HUDEP-2 (cell line): ENCODE measurements at regions not wholly inside any gene's neighbourhood (a gene's known extent, or its start where the extent isn't known, plus 50 kb on each side); places are given as distances from the start of the nearest gene placed in this dataset.

Source experiments
- DNase-seq, 76 experiments: peaks; one replicate each; lab custom pipeline; 2025; ENCODE audit not compliant: unreplicated experiment in 76 of 76; lab: John Stamatoyannopoulos, UW

DNA sequence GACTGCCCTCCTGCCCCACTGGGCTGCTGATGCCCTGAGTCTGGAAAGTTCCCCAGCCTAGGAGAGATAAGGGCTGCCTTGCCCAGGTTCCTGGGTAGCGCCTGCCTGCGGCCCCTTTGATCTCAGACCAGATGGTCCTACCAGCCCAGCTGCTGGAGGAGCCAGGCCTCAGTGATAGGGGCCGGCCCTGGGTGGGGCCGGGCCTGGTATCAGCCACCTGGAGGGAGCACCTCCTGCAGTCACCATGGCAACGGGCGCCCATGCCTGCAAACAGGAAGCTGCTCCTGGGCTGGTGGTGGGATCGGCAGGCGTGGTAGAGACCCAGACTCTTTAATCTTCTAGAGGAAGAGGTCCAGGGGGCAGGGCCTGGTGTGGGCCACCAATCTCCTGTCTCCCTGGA is 119.7 kb upstream of the WNT4 start:
- DNase-seq: no peak

DNA sequence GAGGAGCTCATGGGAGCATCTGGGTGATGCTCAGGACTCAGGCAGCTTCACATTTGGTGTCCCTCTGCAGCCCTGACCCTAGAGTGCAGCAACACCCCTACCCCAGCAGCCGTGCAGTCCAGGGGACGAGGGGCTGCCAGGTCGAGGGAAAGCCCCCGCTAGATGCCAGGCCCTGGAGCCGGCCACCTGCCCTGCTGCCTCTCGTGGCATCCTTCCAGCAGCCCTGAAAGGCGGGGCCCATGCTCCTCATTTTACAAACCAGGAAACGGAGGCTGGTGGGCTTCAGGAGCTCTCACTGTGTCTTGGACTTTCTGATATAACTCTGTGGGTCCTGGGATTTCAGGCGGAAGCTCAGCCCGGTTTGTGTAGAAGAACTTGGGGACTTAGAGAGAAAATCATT is 120.5 kb upstream of the WNT4 start:
- DNase-seq: no peak

- no peak for DNase-seq
Measured at GRCh38 chr1:22264464-22265341, 121.8 kb upstream of the WNT4 start.

DNA sequence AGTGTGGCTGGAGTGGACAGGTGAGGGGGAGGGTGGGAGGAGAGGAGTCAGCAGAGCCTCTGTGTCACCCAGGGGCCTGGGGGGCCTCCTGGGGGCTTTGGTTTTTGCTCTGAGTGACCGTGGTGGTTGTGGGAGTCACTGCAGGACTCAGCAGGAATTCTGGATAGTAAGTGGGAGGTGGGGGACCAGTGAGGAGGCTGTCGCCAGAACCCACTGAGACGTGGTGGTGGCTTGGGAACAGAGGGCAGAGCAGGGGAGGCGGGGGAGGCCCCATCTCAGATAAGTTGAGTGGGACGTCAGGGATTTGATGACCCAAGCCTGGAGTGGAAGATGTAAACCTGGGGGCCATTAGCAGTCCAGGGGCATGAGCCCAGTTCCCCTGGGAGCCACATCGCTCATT is 123.2 kb upstream of the WNT4 start:
- DNase-seq: no peak

DNA sequence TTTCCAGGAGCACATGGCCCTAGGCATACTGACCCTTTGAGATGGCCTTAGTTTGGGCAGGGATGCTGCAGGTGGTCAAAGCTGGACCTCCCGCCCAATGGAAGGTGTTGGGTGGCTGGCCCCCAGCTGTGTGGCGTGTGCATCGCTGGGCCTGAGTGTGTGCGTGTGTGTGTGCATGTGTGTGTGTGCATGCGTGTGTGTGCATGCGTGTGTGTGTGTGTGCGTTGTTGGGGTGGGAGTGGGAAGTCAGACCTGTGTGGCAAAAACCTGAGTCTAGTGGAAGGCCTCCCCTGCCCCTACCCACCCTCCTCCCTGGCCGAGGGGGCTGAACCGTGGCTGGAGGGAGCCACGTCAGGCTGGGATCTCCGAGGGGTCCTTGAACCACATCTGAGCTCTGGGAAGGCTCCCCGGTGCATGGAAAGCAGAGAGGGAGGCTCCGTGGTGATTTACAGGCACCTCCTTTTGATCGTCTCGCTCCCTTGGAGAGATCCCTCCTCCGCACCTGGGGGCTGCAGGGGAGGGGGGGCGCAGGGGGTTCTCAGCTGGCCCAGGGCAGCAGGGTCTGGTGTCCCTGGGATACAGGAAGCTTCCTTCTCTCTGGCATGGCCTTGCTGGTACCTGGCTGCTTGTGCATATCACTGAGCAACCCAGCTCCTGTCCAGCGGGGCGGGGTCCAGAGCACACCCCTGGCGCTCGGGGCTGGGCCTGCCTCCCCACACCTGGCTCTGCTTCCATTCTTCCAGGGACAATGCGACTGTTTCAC is 124.7 kb upstream of the WNT4 start:
- no peak for DNase-seq

DNA sequence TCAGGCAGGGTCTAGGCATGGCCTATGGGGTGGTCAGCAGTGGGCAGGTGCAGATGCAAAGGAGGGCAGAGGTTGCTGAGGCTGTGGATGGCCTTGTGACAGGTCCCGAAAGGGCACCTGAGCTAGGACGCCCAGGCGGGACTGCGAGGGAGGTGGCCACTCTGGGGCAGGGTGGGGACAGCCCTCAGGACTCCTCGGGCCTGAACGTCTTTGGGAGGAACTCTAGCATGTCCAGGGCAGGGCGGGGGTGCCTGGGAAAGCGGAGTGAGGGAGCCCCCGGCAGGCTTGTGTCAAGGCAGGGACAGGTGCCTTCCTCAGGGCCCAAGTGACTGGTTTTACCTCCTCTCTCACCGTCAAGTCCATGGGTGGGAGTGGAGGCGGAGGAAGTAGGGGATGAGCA is 125.4 kb upstream of the WNT4 start:
- DNase-seq: no peak

- no peak for DNase-seq
Measured at GRCh38 chr1:22271847-22272801, 129.2 kb upstream of the WNT4 start.

DNA sequence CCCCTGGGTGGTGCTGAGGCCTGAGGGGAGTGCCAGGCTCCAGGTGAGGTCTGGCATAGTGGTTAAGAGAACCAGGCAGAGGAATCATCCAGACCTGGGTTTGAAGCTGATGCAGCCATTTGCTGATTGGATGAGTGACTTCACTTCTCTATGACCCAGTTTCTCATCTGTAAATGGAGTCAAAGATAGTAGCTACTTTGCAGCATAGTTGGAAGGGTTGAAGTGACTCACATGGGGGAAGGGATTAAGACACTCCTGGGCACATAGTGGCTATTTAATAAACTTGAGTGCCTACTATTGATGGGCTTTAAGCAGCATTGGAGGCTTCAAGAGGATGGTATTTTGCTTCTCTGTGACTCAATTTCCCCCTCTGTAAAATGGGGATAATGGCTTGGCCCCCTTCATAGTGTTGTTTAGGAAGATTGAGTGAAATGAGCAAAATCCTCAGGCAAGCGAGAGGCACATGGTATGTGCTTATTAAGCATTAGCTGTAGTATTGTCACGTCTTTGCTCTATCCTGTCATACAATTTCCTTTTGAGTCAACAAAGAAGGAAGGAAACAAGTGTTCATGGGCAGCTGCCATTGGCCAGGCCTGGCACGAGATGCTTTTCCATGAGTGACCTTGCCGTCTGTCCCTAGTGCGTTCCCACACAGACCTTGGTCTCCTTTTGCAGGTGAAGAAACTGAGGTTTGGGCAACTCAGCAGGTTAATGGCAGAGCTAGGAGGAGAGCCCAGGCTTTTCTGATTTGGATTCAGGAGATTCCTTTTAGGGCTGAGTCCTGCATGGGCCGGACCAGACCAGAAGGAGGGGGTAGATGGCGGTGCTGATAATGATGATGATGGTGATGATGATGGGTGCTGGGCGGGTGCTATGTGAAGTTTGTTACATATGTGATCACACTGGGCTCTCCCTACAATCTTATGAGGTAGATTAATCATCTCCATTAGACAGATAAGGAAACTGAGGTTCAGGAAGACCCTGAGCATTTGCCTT is 131.1 kb upstream of the WNT4 start:
- DNase-seq: no peak

GRCh38 chr1:22275167-22275566 is 132.3 kb upstream of the WNT4 start:
- DNase-seq: no peak

- DNase-seq: peak in 28 of 76 experiments; percentile 4 to 54 (median 16)
Measured at GRCh38 chr1:22275626-22276395, 132.9 kb upstream of the WNT4 start.

DNA sequence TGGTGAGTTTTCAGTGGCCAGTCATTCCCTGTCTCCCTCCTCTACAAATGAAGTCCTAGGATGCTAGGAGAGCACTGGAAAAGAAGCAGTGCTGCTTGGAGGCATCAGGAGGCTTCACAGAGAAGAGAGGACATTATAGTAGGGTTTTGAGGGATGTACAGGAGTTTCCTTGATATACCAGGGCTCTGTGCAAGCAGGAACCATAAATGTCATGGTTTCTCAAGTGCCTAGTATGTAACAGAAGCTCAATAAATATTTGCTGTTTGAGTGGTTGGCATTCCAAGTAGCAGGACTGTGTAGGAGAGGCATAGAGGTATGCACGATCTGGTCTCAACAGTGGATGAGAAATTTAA is 133.5 kb upstream of the WNT4 start:
- no peak for DNase-seq

GRCh38 chr1:22277662-22278061 is 134.8 kb upstream of the WNT4 start:
- no peak for DNase-seq

- no peak for DNase-seq
Measured at GRCh38 chr1:22279735-22280134, 136.8 kb upstream of the WNT4 start.

- DNase-seq: no peak
Measured at GRCh38 chr1:22280526-22280925, 137.6 kb upstream of the WNT4 start.

GRCh38 chr1:22281521-22282363 is 138.8 kb upstream of the WNT4 start:
- no peak for DNase-seq

- no peak for DNase-seq
Measured at GRCh38 chr1:22282364-22282995, 139.6 kb upstream of the WNT4 start.

- DNase-seq: no peak
Measured at GRCh38 chr1:22283596-22283995, 140.7 kb upstream of the WNT4 start.

- DNase-seq: no peak
Measured at GRCh38 chr1:22284236-22284635, 141.3 kb upstream of the WNT4 start.
